Ovary (tissue), 3 donors: ENCODE measurements at regions not wholly inside any gene's neighbourhood (a gene's known extent, or its start where the extent isn't known, plus 50 kb on each side); places are given as distances from the start of the nearest gene placed in this dataset.

Experiments used
- CTCF ChIP-seq, 3 donors: fragments of 450-650 bp in 2 of 3; fragments of 200-600 bp in 1 of 3; IDR thresholded peaks; one replicate each; pipeline versions ENCODE4 v1.5.1 to v1.8.0; 2016 to 2022; ENCODE audit warnings: antibody characterized with exemption in 3 of 3, mild to moderate bottlenecking in 1 of 3
- POLR2A ChIP-seq: fragments of 450-650 bp; IDR thresholded peaks from one replicate; pipeline ENCODE4 v1.6.1; 2017; ENCODE audit warnings: antibody characterized with exemption, mild to moderate bottlenecking, moderate library complexity
- donor health status: DM: no; HTN: no; CAD: no.

DNA sequence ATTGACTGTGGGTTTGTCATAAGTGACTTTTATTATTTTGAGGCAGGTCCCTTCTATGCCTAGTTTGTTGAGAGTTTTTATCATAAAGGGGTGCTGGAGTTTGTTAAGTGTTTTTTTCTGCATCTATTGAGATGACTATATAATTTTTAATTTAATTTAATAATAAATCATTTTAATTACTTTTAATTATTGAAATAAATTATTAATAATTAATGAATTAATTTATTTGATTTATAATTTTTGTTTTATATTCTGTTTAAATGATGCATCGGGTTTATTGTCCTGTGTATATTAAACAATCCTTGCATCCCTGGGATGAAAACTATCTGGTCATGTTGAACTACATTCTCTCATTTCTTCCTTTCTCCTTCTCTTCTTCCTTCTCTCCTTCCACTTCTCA is 1352.2 kb upstream of the PRR20A start:
- TF ChIP-seq POLR2A = no peak
- TF ChIP-seq CTCF (IDR thresholded peaks at IDR 0.05) = no peak
